ENCODE measurements at regions not wholly inside any gene's neighbourhood (a gene's known extent, or its start where the extent isn't known, plus 50 kb on each side); places are given as distances from the start of the nearest gene placed in this dataset.

DNA sequence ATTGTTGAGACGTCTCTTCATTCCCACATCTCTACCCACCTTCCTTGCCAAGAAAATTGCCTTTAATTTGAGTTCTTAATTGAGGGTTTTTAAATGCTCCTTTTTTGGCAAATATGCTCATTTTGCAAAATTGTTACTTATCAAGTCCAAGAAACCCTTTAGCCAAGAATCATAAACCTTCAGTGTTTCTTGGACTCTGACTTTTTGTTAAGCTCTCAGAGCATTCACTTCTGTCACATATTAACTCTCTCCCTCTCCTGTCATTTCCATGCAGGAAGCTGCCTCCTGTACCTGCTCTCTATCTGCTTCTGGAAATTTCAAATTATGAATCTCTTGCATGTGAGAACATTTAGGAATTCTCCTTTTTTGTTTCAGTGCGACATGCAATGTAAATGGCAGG is 100.0 kb upstream of the PIEZO2 start:
- no peak for TF ChIP-seq CTCF (IDR thresholded peaks at IDR 0.05; ENCODE audit: insufficient read depth, low read length)
- DNase-seq (ENCODE audit: low read depth), result no peak
- H3K4me3 ChIP-seq (ENCODE audit: low read depth, low read length), result no peak overlapping the region

DNA sequence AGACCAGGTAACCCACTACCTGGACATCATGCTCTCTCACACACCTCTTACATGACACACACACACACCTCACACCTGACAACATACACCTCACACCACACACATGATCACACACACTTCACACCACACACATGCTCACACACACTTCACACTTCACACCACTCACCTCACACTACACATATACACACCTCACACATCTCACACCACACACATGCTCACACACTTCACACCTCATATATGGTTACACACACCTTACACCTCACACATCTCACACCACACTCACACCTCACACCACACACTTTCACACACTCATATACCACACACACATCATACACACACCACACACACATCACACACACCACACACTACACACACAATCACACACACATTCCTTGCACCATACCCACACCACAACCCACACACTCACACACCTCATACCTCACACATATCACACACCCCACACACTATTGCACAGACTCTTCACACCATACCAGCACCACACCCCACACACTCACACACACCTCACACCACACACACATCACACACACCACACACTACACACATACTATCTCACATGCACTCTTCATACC is 98.1 kb upstream of the PIEZO2 start:
- H3K4me3 ChIP-seq (ENCODE audit: low read depth, low read length), result no peak overlapping the region
- no peak for DNase-seq (ENCODE audit: low read depth)
- no peak for TF ChIP-seq CTCF (IDR thresholded peaks at IDR 0.05; ENCODE audit: insufficient read depth, low read length)

- no peak overlapping the region for H3K4me3 ChIP-seq (ENCODE audit: low read depth, low read length)
- peak; percentile 12 for DNase-seq (ENCODE audit: low read depth)
- TF ChIP-seq CTCF (IDR thresholded peaks at IDR 0.05; ENCODE audit: insufficient read depth, low read length), result no peak
Observed at GRCh38 chr18:11246495-11247300, 97.3 kb upstream of the PIEZO2 start.

DNA sequence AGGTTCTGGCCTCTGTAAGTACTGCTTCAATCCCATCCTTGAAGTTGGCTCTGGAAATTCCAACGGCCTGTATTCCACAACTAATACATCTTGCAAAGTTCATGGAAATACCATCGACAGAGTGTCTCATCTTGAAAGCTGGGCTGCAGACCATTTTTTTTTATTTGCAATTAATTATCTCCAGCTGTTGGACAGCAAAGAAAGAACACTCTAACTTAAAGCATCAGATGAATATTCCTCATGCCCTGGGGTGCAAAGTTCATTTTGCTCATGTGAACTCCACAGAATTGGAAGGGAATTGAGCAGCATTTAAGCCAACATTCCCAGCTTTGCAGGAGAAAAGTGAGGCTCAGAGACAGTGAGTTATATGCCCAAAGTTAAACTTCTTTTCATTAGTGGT is 96.5 kb upstream of the PIEZO2 start:
- no peak overlapping the region for H3K4me3 ChIP-seq (ENCODE audit: low read depth, low read length)
- DNase-seq (ENCODE audit: low read depth), result peak; percentile 10
- TF ChIP-seq CTCF (IDR thresholded peaks at IDR 0.05; ENCODE audit: insufficient read depth, low read length), result no peak

DNA sequence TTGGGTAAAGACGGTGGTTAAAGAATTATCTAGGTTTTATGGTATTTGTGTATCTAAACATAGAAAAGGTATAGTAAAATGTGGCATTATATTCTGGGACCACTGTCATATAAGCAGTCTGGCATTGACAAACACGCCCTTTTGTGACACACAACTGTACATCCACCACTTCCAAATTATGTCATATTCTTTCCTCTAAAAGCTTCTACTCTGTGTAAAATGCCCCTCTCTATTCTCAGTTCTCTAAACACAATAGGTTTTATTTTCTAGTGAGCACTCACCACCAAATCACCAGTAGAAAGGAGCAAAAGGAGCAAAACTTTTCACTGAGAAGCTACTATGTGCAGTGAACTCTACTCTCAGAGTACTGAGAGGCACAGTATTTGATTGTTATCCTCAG is 88.1 kb upstream of the PIEZO2 start:
- TF ChIP-seq CTCF (IDR thresholded peaks at IDR 0.05; ENCODE audit: insufficient read depth, low read length), result no peak
- H3K4me3 ChIP-seq (ENCODE audit: low read depth, low read length), result no peak overlapping the region
- DNase-seq (ENCODE audit: low read depth), result no peak

GRCh38 chr18:11237066-11237465 is 87.7 kb upstream of the PIEZO2 start:
- TF ChIP-seq CTCF (IDR thresholded peaks at IDR 0.05; ENCODE audit: insufficient read depth, low read length), result no peak
- no peak overlapping the region for H3K4me3 ChIP-seq (ENCODE audit: low read depth, low read length)
- no peak for DNase-seq (ENCODE audit: low read depth)

Measured in fibroblast of the aortic adventitia (primary cell).